ENCODE measurements at regions not wholly inside any gene's neighbourhood (a gene's known extent, or its start where the extent isn't known, plus 50 kb on each side); places are given as distances from the start of the nearest gene placed in this dataset.

DNA sequence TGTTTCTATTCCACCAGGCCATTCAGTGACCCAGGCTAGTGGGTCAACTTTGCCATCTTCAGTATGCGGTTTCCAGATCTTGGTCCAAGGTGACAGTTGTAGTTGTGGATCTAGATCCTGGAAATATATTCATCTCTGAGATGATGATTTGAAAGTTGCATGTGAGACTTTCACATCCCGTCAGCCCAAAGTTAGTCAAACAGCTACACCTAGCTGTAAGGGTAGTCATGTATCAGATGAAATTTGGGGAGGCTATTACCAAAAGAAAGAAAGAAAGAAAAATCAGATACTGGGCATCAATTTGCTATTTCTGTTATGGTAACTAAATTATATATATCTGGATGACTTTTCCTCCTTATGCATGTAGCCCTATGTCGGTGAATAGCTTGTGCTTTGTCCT lies 259.4 kb upstream of the ARX start:
- Histone ChIP-seq H3K4me1 (no peaks in the 10 kb centered on the region), H3K27me3 (no peaks in the 10 kb centered on the region), H3K4me3 (no peak overlapping the region), H3K27ac (no peak overlapping the region), H3K9me3 (no peaks in the 10 kb centered on the region), H3K36me3 (no peaks in the 10 kb centered on the region)
- intact Hi-C loops (cut with DNase I; ENCODE audit: low total_unique reads), result no loop called here
- TF ChIP-seq, protein P1, sequence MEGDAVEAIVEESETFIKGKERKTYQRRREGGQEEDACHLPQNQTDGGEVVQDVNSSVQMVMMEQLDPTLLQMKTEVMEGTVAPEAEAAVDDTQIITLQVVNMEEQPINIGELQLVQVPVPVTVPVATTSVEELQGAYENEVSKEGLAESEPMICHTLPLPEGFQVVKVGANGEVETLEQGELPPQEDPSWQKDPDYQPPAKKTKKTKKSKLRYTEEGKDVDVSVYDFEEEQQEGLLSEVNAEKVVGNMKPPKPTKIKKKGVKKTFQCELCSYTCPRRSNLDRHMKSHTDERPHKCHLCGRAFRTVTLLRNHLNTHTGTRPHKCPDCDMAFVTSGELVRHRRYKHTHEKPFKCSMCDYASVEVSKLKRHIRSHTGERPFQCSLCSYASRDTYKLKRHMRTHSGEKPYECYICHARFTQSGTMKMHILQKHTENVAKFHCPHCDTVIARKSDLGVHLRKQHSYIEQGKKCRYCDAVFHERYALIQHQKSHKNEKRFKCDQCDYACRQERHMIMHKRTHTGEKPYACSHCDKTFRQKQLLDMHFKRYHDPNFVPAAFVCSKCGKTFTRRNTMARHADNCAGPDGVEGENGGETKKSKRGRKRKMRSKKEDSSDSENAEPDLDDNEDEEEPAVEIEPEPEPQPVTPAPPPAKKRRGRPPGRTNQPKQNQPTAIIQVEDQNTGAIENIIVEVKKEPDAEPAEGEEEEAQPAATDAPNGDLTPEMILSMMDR (IDR thresholded peaks at IDR 0.05), result no peak
- no peak for TF ChIP-seq POLR2A (IDR thresholded peaks at IDR 0.05)
- no peak for DNase-seq

DNA sequence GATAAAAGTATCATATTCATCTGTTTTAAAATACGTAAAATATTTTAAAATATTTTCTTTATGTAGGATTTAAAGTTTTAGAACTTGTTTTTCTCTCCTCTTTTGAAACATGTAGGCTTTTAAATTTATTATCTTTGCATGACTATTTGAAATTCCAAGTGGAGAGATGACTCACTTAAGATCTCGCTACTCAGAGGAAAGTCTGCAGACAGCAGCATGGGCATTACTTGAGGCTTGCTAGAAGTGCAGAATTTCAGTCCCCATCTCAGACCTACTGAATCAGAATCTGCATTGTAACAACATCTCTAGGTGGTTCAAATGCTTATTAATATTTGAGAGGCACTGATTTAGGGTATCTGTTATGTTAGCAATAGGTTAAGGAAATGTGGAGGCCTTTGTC lies 225.7 kb upstream of the ARX start:
- H3K4me3 ChIP-seq, result no peak overlapping the region
- no peaks in the 10 kb centered on the region for H3K9me3 ChIP-seq
- TF ChIP-seq, protein P1 (IDR thresholded peaks at IDR 0.05), result no peak
- no peak for TF ChIP-seq POLR2A (IDR thresholded peaks at IDR 0.05)
- H3K27ac ChIP-seq, result no peak overlapping the region
- no peaks in the 10 kb centered on the region for H3K36me3 ChIP-seq
- H3K27me3 ChIP-seq, result no peaks in the 10 kb centered on the region
- intact Hi-C loops (cut with DNase I; ENCODE audit: low total_unique reads), result no loop called here
- H3K4me1 ChIP-seq, result no peaks in the 10 kb centered on the region
- no peak for DNase-seq

DNA sequence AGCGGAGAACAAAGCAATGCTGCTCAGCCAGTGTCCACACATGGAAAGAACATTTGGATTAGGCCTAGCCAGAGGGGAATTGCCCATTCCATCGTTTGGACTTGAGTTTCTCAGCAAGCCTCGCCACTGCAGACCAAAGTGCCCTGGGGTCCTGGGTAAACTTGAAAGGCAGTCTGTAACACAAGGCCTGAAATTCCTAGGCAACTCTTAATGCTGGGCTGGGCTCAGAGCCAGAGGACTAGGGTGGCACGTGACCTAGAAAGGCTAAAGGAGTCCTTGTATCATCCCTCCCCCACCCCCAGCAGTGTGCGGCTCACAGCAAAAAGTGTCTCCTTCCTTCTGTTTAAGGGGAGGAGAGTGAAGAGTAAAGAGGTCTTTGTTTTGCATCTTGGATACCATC lies 210.4 kb upstream of the ARX start:
- no peak for TF ChIP-seq POLR2A (IDR thresholded peaks at IDR 0.05)
- TF ChIP-seq, protein P1 (IDR thresholded peaks at IDR 0.05), result no peak
- no peak for DNase-seq
- H3K4me1 ChIP-seq, result no peaks in the 10 kb centered on the region
- H3K4me3 ChIP-seq, result no peak overlapping the region
- no peak overlapping the region for H3K27ac ChIP-seq
- H3K9me3 ChIP-seq, result no peaks in the 10 kb centered on the region
- no peaks in the 10 kb centered on the region for H3K27me3 ChIP-seq
- H3K36me3 ChIP-seq, result no peaks in the 10 kb centered on the region
- intact Hi-C loops (cut with DNase I; ENCODE audit: low total_unique reads), result no loop called here

DNA sequence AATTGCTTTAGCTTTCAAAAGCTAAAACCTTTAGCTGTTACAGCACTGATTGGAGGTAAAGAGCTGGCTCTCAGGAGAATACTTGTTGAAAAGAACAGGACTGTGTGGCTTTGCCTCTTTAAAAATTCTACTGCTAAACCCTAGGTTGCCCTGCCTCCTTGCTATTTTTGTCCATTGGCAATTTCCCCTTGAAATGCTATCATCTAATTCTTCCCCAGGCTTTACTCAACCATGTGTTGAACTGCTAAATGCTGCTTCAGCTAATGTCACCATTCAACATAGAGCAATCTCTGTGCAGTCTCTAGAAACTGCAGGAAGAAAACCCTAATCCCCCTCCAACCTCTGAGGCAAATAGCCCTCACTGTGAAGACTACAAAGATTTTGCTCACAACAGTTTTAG lies 203.7 kb upstream of the ARX start:
- Histone ChIP-seq H3K27ac (no peak overlapping the region), H3K4me1 (no peaks in the 10 kb centered on the region), H3K36me3 (no peaks in the 10 kb centered on the region), H3K4me3 (no peak overlapping the region), H3K27me3 (no peaks in the 10 kb centered on the region), H3K9me3 (no peaks in the 10 kb centered on the region)
- no peak for TF ChIP-seq POLR2A (IDR thresholded peaks at IDR 0.05)
- TF ChIP-seq, protein P1 (IDR thresholded peaks at IDR 0.05), result no peak
- intact Hi-C loops (cut with DNase I; ENCODE audit: low total_unique reads), result no loop called here
- DNase-seq, result no peak

DNA sequence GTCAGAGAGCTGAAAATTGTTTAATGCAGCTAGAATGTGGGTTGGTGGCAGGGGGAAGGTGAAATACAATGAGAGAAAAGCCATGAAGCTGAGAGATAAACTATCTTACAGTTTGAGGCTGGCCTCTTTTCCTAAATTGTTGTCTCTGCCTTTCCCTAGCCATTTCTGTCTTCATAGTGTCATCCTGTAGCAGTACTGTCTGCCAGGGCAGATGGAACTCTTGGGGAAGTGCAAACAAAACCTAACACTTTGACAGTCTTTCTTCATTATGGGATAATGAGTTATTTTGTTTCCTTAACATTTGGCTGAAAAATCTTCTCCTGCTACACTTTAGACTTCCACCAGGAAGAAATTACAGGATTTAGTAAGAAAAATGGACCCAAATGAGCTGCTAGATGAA lies 197.8 kb upstream of the ARX start:
- Histone ChIP-seq H3K4me3 (no peak overlapping the region), H3K9me3 (no peaks in the 10 kb centered on the region), H3K4me1 (no peaks in the 10 kb centered on the region), H3K27me3 (no peaks in the 10 kb centered on the region), H3K27ac (no peak overlapping the region), H3K36me3 (no peaks in the 10 kb centered on the region)
- DNase-seq, result no peak
- no peak for TF ChIP-seq POLR2A (IDR thresholded peaks at IDR 0.05)
- intact Hi-C loops (cut with DNase I; ENCODE audit: low total_unique reads), result no loop called here

DNA sequence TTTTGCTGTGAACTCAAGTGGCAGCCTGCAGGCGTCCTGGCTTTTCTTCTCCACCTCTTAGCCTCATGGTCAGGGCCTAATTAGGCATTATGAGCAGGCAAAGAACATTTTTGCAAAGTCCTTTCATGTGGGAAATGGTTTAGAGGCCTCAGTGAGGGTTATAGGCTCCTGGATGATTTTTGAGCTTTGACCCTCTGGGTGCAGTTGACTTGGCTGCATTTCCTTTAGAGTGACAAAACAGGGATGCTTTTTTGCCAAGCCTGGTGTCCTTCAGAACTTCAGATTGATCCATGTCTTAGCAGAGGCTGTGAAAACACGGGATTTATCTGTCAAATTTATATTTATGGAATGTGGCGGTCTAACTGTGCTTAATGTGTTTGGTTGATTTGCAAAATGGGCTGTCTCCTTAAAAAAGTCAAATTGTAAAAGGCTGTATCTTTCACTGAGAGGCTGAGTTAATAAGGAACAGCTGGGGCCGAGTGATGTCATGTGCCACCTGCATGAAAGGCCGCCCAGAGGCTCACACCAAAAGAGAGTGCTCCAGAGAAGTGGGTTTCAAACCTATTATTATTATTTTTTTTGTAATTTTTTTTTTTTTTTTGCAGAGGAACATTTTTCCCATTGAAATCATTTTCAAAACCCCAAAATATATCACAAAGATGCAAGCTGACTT lies 192.2 kb upstream of the ARX start:
- DNase-seq, result no peak
- Histone ChIP-seq H3K27me3 (no peaks in the 10 kb centered on the region), H3K27ac (no peak overlapping the region), H3K36me3 (no peaks in the 10 kb centered on the region), H3K4me3 (no peak overlapping the region), H3K4me1 (no peaks in the 10 kb centered on the region), H3K9me3 (no peaks in the 10 kb centered on the region)
- TF ChIP-seq, protein P1 (IDR thresholded peaks at IDR 0.05), result no peak
- TF ChIP-seq POLR2A (IDR thresholded peaks at IDR 0.05), result no peak
- intact Hi-C loops (cut with DNase I; ENCODE audit: low total_unique reads), result no loop called here
